SH-SY5Y (cell line): ENCODE measurements at regions not wholly inside any gene's neighbourhood (a gene's known extent, or its start where the extent isn't known, plus 50 kb on each side); places are given as distances from the start of the nearest gene placed in this dataset.

ENCODE experiments used
- GATA2 ChIP-seq: IDR thresholded peaks from 2 replicates; pipeline ENCODE4 v1.6.1; 2011; ENCODE audit warnings: mild to moderate bottlenecking, low read depth, low read length
- GATA3 ChIP-seq: IDR thresholded peaks from 2 replicates; pipeline ENCODE4 v1.6.1; 2011; ENCODE audit warnings: low read depth, mild to moderate bottlenecking, low read length, moderate library complexity

DNA sequence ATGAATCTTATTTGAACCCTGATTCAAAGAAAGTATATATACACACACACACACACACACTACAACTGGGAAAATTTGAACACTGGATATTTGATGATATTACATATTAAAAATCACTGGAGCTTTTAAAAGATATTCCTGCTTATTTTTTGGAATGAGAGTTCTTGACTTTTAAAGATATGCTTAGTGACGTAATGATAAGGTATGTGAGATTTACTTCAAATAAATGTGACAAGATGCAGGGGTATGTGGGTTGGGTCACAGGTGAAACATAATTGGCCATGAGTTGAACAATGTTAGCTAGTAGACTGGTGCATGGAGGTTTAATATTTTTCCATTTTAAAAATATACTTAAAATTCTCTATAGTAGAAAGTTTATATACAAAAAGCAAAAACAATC lies 258.6 kb downstream of the CBLN4 start:
- TF ChIP-seq GATA2, result no peak
- TF ChIP-seq GATA3, result no peak
